ENCODE measurements at regions not wholly inside any gene's neighbourhood (a gene's known extent, or its start where the extent isn't known, plus 50 kb on each side); places are given as distances from the start of the nearest gene placed in this dataset.

DNA sequence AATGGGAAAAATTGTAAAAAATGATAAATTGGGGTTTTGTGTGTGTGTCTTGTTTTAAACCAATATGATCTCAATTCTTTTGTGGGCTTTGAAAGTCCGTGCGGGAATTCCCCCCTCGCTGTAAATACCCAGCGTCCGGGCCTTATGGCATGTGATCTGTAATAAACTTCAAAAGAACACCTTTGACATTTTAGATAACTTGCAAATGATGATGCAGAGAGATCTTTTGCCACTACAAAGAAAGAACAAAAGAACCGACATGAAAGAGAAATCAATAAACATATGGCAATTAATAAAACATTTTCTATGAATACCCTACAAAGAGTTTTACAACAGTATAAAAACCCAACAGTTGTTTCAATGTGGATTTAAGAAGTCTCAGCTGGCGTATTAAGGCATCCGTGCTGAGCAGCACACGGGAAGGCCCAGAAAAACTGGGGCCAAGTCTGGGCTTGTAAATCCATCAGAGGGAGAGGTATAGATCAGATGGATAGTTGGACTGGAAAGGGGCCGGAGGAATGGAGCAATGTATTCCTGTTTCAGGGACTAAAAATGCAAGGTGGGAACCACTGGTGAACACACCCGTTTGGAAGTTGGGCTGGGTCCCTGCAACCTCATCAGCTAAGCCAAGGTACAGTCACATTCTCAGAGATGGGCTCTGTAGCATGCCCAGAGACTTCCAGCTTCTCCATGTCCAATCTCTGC, 115.2 kb downstream of the IRX5 start:
- ChIA-PET CTCF (no interaction called here), POLR2A (no interaction called here)
- DNase-seq (ENCODE audit: unreplicated experiment) = no peak
- Mint-ChIP-seq H3K9me3 (ENCODE audit: unreplicated experiment) (no peaks in the 10 kb centered on the region), H3K27me3 (ENCODE audit: insufficient read depth, unreplicated experiment) (no peaks in the 10 kb centered on the region), H3K4me1 (ENCODE audit: insufficient read depth, unreplicated experiment) (no peaks in the 10 kb centered on the region), H3K27ac (ENCODE audit: low read depth, unreplicated experiment) (no peak overlapping the region), H3K4me3 (ENCODE audit: unreplicated experiment) (no peak overlapping the region), H3K36me3 (ENCODE audit: insufficient read depth, unreplicated experiment) (no peaks in the 10 kb centered on the region)
- TF ChIP-seq CTCF (IDR thresholded peaks at IDR 0.05; ENCODE audit: unreplicated experiment) = no peak
- BruUV-seq (replicated peaks) = no TSS peak
- intact Hi-C loops (cut with micrococcal nuclease) = no loop called here

DNA sequence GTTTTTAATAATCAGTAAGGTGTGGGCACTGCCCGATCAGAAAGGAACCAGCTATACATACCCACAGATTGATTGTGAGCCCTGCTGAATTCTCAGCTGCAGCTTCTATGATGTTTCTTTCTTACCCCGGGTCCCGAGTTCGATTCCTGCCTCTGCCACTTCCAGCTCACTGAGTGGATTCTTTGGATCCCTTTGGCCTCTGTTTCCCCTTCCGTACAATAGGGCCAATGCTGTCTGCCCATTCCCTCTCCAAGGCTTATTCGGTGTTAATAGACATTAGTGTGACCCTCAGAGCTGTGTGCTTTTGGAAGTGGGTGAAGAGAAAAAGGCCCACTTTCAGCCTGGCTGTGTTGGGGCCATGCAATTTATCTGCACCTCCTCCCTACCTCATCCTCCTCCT, 115.8 kb downstream of the IRX5 start:
- Mint-ChIP-seq H3K4me1 (ENCODE audit: insufficient read depth, unreplicated experiment) (no peaks in the 10 kb centered on the region), H3K36me3 (ENCODE audit: insufficient read depth, unreplicated experiment) (no peaks in the 10 kb centered on the region), H3K9me3 (ENCODE audit: unreplicated experiment) (no peaks in the 10 kb centered on the region), H3K27me3 (ENCODE audit: insufficient read depth, unreplicated experiment) (no peaks in the 10 kb centered on the region), H3K27ac (ENCODE audit: low read depth, unreplicated experiment) (no peak overlapping the region), H3K4me3 (ENCODE audit: unreplicated experiment) (no peak overlapping the region)
- intact Hi-C loops (cut with micrococcal nuclease) = no loop called here
- no peak for DNase-seq (ENCODE audit: unreplicated experiment)
- TF ChIP-seq CTCF (IDR thresholded peaks at IDR 0.05; ENCODE audit: unreplicated experiment) = no peak
- ChIA-PET POLR2A (no interaction called here), CTCF (no interaction called here)
- no TSS peak for BruUV-seq (replicated peaks)

- CTCF ChIA-PET = no interaction called here
- POLR2A ChIA-PET = no interaction called here
- no peaks in the 10 kb centered on the region for H3K9me3 Mint-ChIP-seq (ENCODE audit: unreplicated experiment)
- intact Hi-C loops (cut with micrococcal nuclease) = no loop called here
- no peak overlapping the region for H3K4me3 Mint-ChIP-seq (ENCODE audit: unreplicated experiment)
- no peak overlapping the region for H3K27ac Mint-ChIP-seq (ENCODE audit: low read depth, unreplicated experiment)
- no TSS peak for BruUV-seq (replicated peaks)
- no peak for TF ChIP-seq CTCF (IDR thresholded peaks at IDR 0.05; ENCODE audit: unreplicated experiment)
- DNase-seq (ENCODE audit: unreplicated experiment) = no peak
- H3K36me3 Mint-ChIP-seq (ENCODE audit: insufficient read depth, unreplicated experiment) = no peaks in the 10 kb centered on the region
- no peaks in the 10 kb centered on the region for H3K27me3 Mint-ChIP-seq (ENCODE audit: insufficient read depth, unreplicated experiment)
- H3K4me1 Mint-ChIP-seq (ENCODE audit: insufficient read depth, unreplicated experiment) = no peaks in the 10 kb centered on the region
Measured at GRCh38 chr16:55046916-55047315, 116.3 kb downstream of the IRX5 start.

GRCh38 chr16:55047331-55047730, 116.7 kb downstream of the IRX5 start:
- Mint-ChIP-seq H3K9me3 (ENCODE audit: unreplicated experiment) (no peaks in the 10 kb centered on the region), H3K4me3 (ENCODE audit: unreplicated experiment) (no peak overlapping the region), H3K36me3 (ENCODE audit: insufficient read depth, unreplicated experiment) (no peaks in the 10 kb centered on the region), H3K4me1 (ENCODE audit: insufficient read depth, unreplicated experiment) (no peaks in the 10 kb centered on the region), H3K27me3 (ENCODE audit: insufficient read depth, unreplicated experiment) (no peaks in the 10 kb centered on the region), H3K27ac (ENCODE audit: low read depth, unreplicated experiment) (no peak overlapping the region)
- POLR2A ChIA-PET = no interaction called here
- TF ChIP-seq CTCF (IDR thresholded peaks at IDR 0.05; ENCODE audit: unreplicated experiment) = no peak
- intact Hi-C loops (cut with micrococcal nuclease) = no loop called here
- CTCF ChIA-PET = interaction anchor here (0.6 kb wide), 1 partner anchor 110 kb away, joined by 3 read pairs; no protein-coding TSS in a partner anchor
- no peak for DNase-seq (ENCODE audit: unreplicated experiment)
- no TSS peak for BruUV-seq (replicated peaks)
